ENCODE measurements at regions not wholly inside any gene's neighbourhood (a gene's known extent, or its start where the extent isn't known, plus 50 kb on each side); places are given as distances from the start of the nearest gene placed in this dataset.

GRCh38 chr13:31629085-31629780 is 110.1 kb upstream of the RXFP2 start:
- peak; percentile 89 for DNase-seq (ENCODE audit: low read depth)
- no peak overlapping the region for H3K4me3 ChIP-seq (ENCODE audit: low read depth, low read length)
- TF ChIP-seq CTCF (IDR thresholded peaks at IDR 0.05; ENCODE audit: low read depth, low read length) (no peak), MAX (IDR thresholded peaks at IDR 0.05; ENCODE audit: low read depth, low read length) (peak; percentile 59; the same call in 1 of the 2 replicates), MYC (IDR thresholded peaks at IDR 0.05; ENCODE audit: low read depth, low read length) (peak; percentile 50; the same call in 1 of the 2 replicates), POLR2A (IDR thresholded peaks at IDR 0.05; ENCODE audit: extremely low read depth, insufficient read length) (no peak)

GRCh38 chr13:31631071-31631470 is 108.3 kb upstream of the RXFP2 start:
- H3K4me3 ChIP-seq (ENCODE audit: low read depth, low read length), result no peak overlapping the region
- peak; percentile 61; the same call in 1 of the 2 replicates for TF ChIP-seq MYC (IDR thresholded peaks at IDR 0.05; ENCODE audit: low read depth, low read length)
- TF ChIP-seq POLR2A (IDR thresholded peaks at IDR 0.05; ENCODE audit: extremely low read depth, insufficient read length), result no peak
- peak; percentile 76 for DNase-seq (ENCODE audit: low read depth)

- DNase-seq (ENCODE audit: low read depth), result no peak
- H3K4me3 ChIP-seq (ENCODE audit: low read depth, low read length), result no peak overlapping the region
- TF ChIP-seq CTCF (IDR thresholded peaks at IDR 0.05; ENCODE audit: low read depth, low read length), result no peak
- no peak for TF ChIP-seq MYC (IDR thresholded peaks at IDR 0.05; ENCODE audit: low read depth, low read length)
- TF ChIP-seq POLR2A (IDR thresholded peaks at IDR 0.05; ENCODE audit: extremely low read depth, insufficient read length), result no peak
- no peak for TF ChIP-seq MAX (IDR thresholded peaks at IDR 0.05; ENCODE audit: low read depth, low read length)
These were observed 107.6 kb upstream of the RXFP2 start for GRCh38 chr13:31631746-31632145.

GRCh38 chr13:31638577-31638976 is 100.7 kb upstream of the RXFP2 start:
- TF ChIP-seq CTCF (IDR thresholded peaks at IDR 0.05; ENCODE audit: low read depth, low read length), result no peak
- no peak for TF ChIP-seq MYC (IDR thresholded peaks at IDR 0.05; ENCODE audit: low read depth, low read length)
- no peak for TF ChIP-seq MAX (IDR thresholded peaks at IDR 0.05; ENCODE audit: low read depth, low read length)
- TF ChIP-seq POLR2A (IDR thresholded peaks at IDR 0.05; ENCODE audit: extremely low read depth, insufficient read length), result no peak
- peak; percentile 62 for DNase-seq (ENCODE audit: low read depth)
- H3K4me3 ChIP-seq (ENCODE audit: low read depth, low read length), result no peak overlapping the region

- no peak overlapping the region for H3K4me3 ChIP-seq (ENCODE audit: low read depth, low read length)
- DNase-seq (ENCODE audit: low read depth), result no peak
- TF ChIP-seq POLR2A (IDR thresholded peaks at IDR 0.05; ENCODE audit: extremely low read depth, insufficient read length), result no peak
- no peak for TF ChIP-seq MAX (IDR thresholded peaks at IDR 0.05; ENCODE audit: low read depth, low read length)
- TF ChIP-seq CTCF (IDR thresholded peaks at IDR 0.05; ENCODE audit: low read depth, low read length), result no peak
- TF ChIP-seq MYC (IDR thresholded peaks at IDR 0.05; ENCODE audit: low read depth, low read length), result no peak
These were observed 99.7 kb upstream of the RXFP2 start for GRCh38 chr13:31639443-31640163.

- DNase-seq (ENCODE audit: low read depth), result no peak
- no peak overlapping the region for H3K4me3 ChIP-seq (ENCODE audit: low read depth, low read length)
- TF ChIP-seq MYC (IDR thresholded peaks at IDR 0.05; ENCODE audit: low read depth, low read length) (no peak), MAX (IDR thresholded peaks at IDR 0.05; ENCODE audit: low read depth, low read length) (no peak), POLR2A (IDR thresholded peaks at IDR 0.05; ENCODE audit: extremely low read depth, insufficient read length) (no peak), CTCF (IDR thresholded peaks at IDR 0.05; ENCODE audit: low read depth, low read length) (no peak)
These were observed 89.6 kb upstream of the RXFP2 start for GRCh38 chr13:31649766-31650165.

Measured in NB4 (cell line).